Panc1 (cell line): ENCODE measurements at regions not wholly inside any gene's neighbourhood (a gene's known extent, or its start where the extent isn't known, plus 50 kb on each side); places are given as distances from the start of the nearest gene placed in this dataset.

Source experiments
- ATAC-seq: fragments of 200-7000 bp; cut with Tn5 transposase; 2 replicates; pipeline ENCODE4 v1.9.1; 2020; ENCODE audit warnings: mild to moderate bottlenecking, moderate library complexity
- BruUV-seq: library from RNA; stranded (reverse); fragments of 400-500 nt; replicated peaks from 2 replicates; lab custom pipeline; 2021; lab: Mats Ljungman, UMichigan
- CTCF ChIA-PET: fragments of 300-600 bp; sonication (Branson Sonifier 250); formaldehyde crosslinking; loops from one replicate; lab custom pipeline; 2022; ENCODE audit warnings: antibody characterized with exemption; lab: Charles Lee
- POLR2A ChIA-PET: fragments of 300-600 bp; sonication (Branson Sonifier 250); formaldehyde crosslinking; loops from one replicate; lab custom pipeline; 2022; ENCODE audit warnings: antibody characterized with exemption; lab: Charles Lee
- DNase-seq: peaks from one replicate; pipeline ENCODE4 v3.0.0-alpha.2; 2010; ENCODE audit warnings: low read depth, low spot score
- H3K27ac ChIP-seq: 2 replicates; pipeline ENCODE4 v1.5.1; 2011; ENCODE audit warnings: mild to moderate bottlenecking, low read length, inconsistent platforms
- H3K27me3 ChIP-seq: fragments of 200-500 bp; sonication (Bioruptor generic); 2 replicates; pipeline ENCODE4 v1.6.0; 2014; ENCODE audit warnings: low read length, inconsistent platforms; ENCODE audit not compliant: control insufficient read depth, insufficient read depth
- H3K36me3 ChIP-seq: fragments of 200-500 bp; sonication (Bioruptor generic); 2 replicates; pipeline ENCODE4 v1.5.1; 2014; ENCODE audit warnings: inconsistent platforms, mild to moderate bottlenecking, low read length, moderate library complexity; ENCODE audit not compliant: control insufficient read depth, insufficient read depth
- H3K4me1 ChIP-seq: 2 replicates; pipeline ENCODE4 v1.5.1; 2011; ENCODE audit warnings: inconsistent platforms, mild to moderate bottlenecking, low read length, moderate library complexity; ENCODE audit not compliant: control insufficient read depth, insufficient read depth
- H3K4me3 ChIP-seq, 2 experiments: 2 replicates each; pipeline ENCODE4 v1.5.1; 2011 to 2012; ENCODE audit warnings: low read depth in 2 of 2, low read length in 2 of 2, mild to moderate bottlenecking in 2 of 2, inconsistent platforms in 1 of 2, moderate library complexity in 1 of 2
- H3K9me3 ChIP-seq: fragments of 200-500 bp; sonication (Bioruptor generic); 2 replicates; pipeline ENCODE4 v1.5.1; 2014; ENCODE audit warnings: low read depth, mild to moderate bottlenecking, inconsistent platforms, low read length, moderate library complexity; ENCODE audit not compliant: control insufficient read depth, insufficient read depth
- CTCF ChIP-seq: fragments of 450-650 bp; IDR thresholded peaks from 2 replicates; pipeline ENCODE4 v1.5.1; 2017; ENCODE audit warnings: mild to moderate bottlenecking
- POLR2AphosphoS5 ChIP-seq: IDR thresholded peaks from 2 replicates; pipeline ENCODE4 v1.6.1; 2012; ENCODE audit warnings: mild to moderate bottlenecking, low read depth, low read length, moderate library complexity
- REST ChIP-seq, 2 experiments: IDR thresholded peaks; 2 replicates each; pipeline ENCODE4 v1.6.1; 2011 to 2012; ENCODE audit warnings: low read depth in 2 of 2, control low read depth in 1 of 2, low read length in 1 of 2, mild to moderate bottlenecking in 1 of 2, moderate library complexity in 1 of 2; ENCODE audit not compliant: insufficient read depth in 1 of 2
- SIN3A ChIP-seq: IDR thresholded peaks from 2 replicates; pipeline ENCODE4 v1.6.1; 2012; ENCODE audit warnings: low read depth, mild to moderate bottlenecking, low read length, moderate library complexity, borderline replicate concordance; ENCODE audit not compliant: insufficient read depth
- TCF7L2 ChIP-seq: IDR thresholded peaks from 2 replicates; pipeline ENCODE4 v1.6.1; 2011; ENCODE audit warnings: mild to moderate bottlenecking, low read depth, low read length, inconsistent platforms
- in situ Hi-C: cut with HindIII; loops from 2 replicates; pipeline ENCODE4 v1.10.0; 2016; ENCODE audit warnings: low sequenced_read_pairs, low pct_unique_long_range_greater_than_20kb
- intact Hi-C: fragments of 100-400 bp; cut with micrococcal nuclease; formaldehyde crosslinking; loops from one replicate; pipeline ENCODE4 v1.10.0; 2022; ENCODE audit not compliant: unreplicated experiment

- in situ Hi-C loops: no loop called here
- CTCF ChIA-PET: no interaction called here
- BruUV-seq: no TSS peak
- no peak overlapping the region for H3K27ac ChIP-seq
- no peaks in the 10 kb centered on the region for H3K27me3 ChIP-seq
- no peaks in the 10 kb centered on the region for H3K36me3 ChIP-seq
- ATAC-seq (no peak), DNase-seq (no peak)
- POLR2A ChIA-PET: no interaction called here
- H3K4me1 ChIP-seq: no peaks in the 10 kb centered on the region
- H3K9me3 ChIP-seq: no peaks in the 10 kb centered on the region
- TF ChIP-seq TCF7L2: no peak
- no peak for TF ChIP-seq POLR2AphosphoS5
- no peak for TF ChIP-seq SIN3A
- no peak for TF ChIP-seq REST (IDR thresholded peaks at IDR 0.05; ENCODE audit: insufficient read depth in 1 of 2, low read depth in 2 of 2, low read length in 1 of 2)
- TF ChIP-seq CTCF: no peak
- intact Hi-C loops: no loop called here
- no peak overlapping the region for H3K4me3 ChIP-seq
Measured at GRCh38 chr6:134651519-134651918, 298.4 kb downstream of the ALDH8A1 start.

GRCh38 chr6:134647861-134648260 lies 302.0 kb downstream of the ALDH8A1 start:
- ATAC-seq (no peak), DNase-seq (no peak)
- in situ Hi-C loops (no loop called here), intact Hi-C loops (no loop called here)
- Histone ChIP-seq H3K9me3 (no peaks in the 10 kb centered on the region), H3K4me3 (no peak overlapping the region), H3K4me1 (no peaks in the 10 kb centered on the region), H3K27ac (no peak overlapping the region), H3K36me3 (no peaks in the 10 kb centered on the region), H3K27me3 (no peaks in the 10 kb centered on the region)
- TF ChIP-seq REST (IDR thresholded peaks at IDR 0.05; ENCODE audit: insufficient read depth in 1 of 2, low read depth in 2 of 2, low read length in 1 of 2) (no peak), SIN3A (no peak), CTCF (no peak), TCF7L2 (no peak), POLR2AphosphoS5 (no peak)
- no TSS peak for BruUV-seq
- ChIA-PET CTCF (no interaction called here), POLR2A (no interaction called here)
